ENCODE measurements at regions not wholly inside any gene's neighbourhood (a gene's known extent, or its start where the extent isn't known, plus 50 kb on each side); places are given as distances from the start of the nearest gene placed in this dataset.

DNA sequence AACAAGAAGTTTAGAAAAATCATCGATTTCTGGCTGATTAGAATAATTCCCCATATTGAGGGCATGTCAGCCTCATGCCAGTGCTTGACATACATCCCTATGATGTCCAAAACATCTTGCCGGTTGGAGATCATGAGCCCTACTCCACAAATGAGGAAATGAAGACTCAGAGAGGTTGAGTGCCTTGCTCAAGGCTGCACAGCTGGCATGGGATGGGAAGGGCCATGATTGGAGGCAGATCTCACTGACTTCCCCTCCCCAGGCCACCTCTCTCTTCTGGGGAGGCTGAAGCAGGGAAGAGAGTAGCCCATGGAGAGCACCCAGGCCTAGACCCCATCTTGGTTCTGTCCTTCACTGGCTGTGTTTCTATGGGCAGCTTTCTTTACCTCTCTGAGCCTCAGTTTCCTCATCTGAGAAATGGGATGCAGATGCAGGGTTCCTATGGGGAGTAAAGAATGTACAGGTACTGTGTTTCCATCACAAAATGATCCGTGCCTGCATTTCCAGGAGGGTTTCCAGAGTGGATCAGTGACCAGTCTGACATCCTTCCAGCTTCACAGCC, 145.7 kb downstream of the SYF2 start:
- ATAC-seq (ENCODE audit: low read depth) (no peak), DNase-seq (ENCODE audit: low spot score) (no peak)
- Histone ChIP-seq H3K27me3 (ENCODE audit: insufficient read depth, poor library complexity, severe bottlenecking) (no peaks in the 10 kb centered on the region), H3K36me3 (ENCODE audit: low read depth) (no peaks in the 10 kb centered on the region), H3K4me1 (ENCODE audit: insufficient read depth, poor library complexity, severe bottlenecking) (no peaks in the 10 kb centered on the region), H3K9me3 (ENCODE audit: severe bottlenecking) (no peaks in the 10 kb centered on the region), H3K4me3 (ENCODE audit: severe bottlenecking) (no peak overlapping the region), H3K27ac (ENCODE audit: poor library complexity, severe bottlenecking) (no peak overlapping the region)
- TF ChIP-seq, protein P1, sequence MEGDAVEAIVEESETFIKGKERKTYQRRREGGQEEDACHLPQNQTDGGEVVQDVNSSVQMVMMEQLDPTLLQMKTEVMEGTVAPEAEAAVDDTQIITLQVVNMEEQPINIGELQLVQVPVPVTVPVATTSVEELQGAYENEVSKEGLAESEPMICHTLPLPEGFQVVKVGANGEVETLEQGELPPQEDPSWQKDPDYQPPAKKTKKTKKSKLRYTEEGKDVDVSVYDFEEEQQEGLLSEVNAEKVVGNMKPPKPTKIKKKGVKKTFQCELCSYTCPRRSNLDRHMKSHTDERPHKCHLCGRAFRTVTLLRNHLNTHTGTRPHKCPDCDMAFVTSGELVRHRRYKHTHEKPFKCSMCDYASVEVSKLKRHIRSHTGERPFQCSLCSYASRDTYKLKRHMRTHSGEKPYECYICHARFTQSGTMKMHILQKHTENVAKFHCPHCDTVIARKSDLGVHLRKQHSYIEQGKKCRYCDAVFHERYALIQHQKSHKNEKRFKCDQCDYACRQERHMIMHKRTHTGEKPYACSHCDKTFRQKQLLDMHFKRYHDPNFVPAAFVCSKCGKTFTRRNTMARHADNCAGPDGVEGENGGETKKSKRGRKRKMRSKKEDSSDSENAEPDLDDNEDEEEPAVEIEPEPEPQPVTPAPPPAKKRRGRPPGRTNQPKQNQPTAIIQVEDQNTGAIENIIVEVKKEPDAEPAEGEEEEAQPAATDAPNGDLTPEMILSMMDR (IDR thresholded peaks at IDR 0.05; ENCODE audit: poor library complexity, severe bottlenecking), result no peak

DNA sequence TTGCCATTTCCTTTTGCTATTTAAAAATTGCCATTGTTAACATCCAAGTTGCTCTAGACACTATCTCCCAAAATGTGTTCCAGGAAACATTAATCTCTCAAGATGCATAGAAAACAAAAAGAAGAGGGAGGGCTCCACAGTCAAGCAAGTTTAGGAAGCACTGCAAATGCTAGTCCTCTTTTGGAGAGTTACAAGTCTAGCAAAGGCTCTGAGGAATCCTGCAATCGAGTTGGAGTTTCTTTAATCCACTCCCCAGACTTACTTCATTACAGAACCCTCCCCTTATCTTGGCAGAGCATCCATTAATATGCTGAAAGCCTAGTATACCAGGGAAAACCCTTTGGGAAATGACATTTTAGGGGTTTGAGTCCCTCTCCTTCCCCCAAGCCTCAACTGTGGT, 147.9 kb downstream of the SYF2 start:
- no peaks in the 10 kb centered on the region for H3K4me1 ChIP-seq (ENCODE audit: insufficient read depth, poor library complexity, severe bottlenecking)
- no peaks in the 10 kb centered on the region for H3K27me3 ChIP-seq (ENCODE audit: insufficient read depth, poor library complexity, severe bottlenecking)
- no peak overlapping the region for H3K27ac ChIP-seq (ENCODE audit: poor library complexity, severe bottlenecking)
- H3K9me3 ChIP-seq (ENCODE audit: severe bottlenecking), result no peaks in the 10 kb centered on the region
- H3K4me3 ChIP-seq (ENCODE audit: severe bottlenecking), result no peak overlapping the region
- ATAC-seq (ENCODE audit: low read depth) (no peak), DNase-seq (ENCODE audit: low spot score) (no peak)
- TF ChIP-seq, protein P1 (IDR thresholded peaks at IDR 0.05; ENCODE audit: poor library complexity, severe bottlenecking), result no peak
- H3K36me3 ChIP-seq (ENCODE audit: low read depth), result no peaks in the 10 kb centered on the region

DNA sequence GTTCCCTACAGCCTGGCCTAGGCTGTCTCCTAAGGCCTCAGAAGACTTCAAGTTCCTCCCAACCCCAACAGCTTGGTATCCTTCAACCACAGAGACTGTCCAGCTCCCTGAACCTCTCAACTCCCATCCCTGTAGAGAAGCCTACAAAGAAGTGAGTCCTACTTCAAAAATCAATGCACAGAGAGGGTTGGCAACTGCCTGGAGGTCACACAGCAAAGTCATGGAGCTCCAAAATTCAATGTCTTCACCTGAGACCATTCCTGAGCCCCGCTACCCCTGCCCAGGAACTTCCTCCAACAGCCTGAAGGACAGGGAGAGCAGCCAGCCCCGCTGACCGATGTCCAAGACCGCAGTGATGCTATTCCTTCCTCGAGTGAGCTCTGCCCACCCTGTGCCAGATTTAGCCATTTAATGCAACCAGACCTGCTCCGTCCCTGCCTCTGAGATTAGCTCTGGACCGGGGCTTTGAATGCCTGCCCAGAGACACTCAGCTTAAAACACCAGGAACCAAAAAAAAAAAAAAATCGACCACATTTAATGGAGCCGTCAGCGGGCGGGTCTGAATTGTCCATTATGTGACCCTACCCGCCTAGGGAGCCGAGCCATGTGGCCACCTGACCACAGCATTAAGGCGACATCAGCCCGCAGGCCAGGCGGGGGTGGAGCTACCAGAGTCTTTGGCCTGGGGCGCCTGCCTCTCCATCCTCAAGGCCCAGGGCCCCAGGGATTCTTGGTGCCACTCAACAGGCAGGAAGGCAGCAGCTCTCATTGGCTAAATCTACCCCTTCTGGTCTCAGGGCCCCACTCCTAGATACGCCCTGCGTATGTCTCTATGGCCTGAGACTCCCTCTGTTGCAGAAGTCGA, 148.6 kb downstream of the SYF2 start:
- H3K4me1 ChIP-seq (ENCODE audit: insufficient read depth, poor library complexity, severe bottlenecking), result no peaks in the 10 kb centered on the region
- H3K9me3 ChIP-seq (ENCODE audit: severe bottlenecking), result no peaks in the 10 kb centered on the region
- TF ChIP-seq, protein P1 (IDR thresholded peaks at IDR 0.05; ENCODE audit: poor library complexity, severe bottlenecking), result no peak
- no peaks in the 10 kb centered on the region for H3K36me3 ChIP-seq (ENCODE audit: low read depth)
- no peak overlapping the region for H3K27ac ChIP-seq (ENCODE audit: poor library complexity, severe bottlenecking)
- DNase-seq (ENCODE audit: low spot score), result no peak
- no peak for ATAC-seq (ENCODE audit: low read depth)
- no peaks in the 10 kb centered on the region for H3K27me3 ChIP-seq (ENCODE audit: insufficient read depth, poor library complexity, severe bottlenecking)
- no peak overlapping the region for H3K4me3 ChIP-seq (ENCODE audit: severe bottlenecking)

DNA sequence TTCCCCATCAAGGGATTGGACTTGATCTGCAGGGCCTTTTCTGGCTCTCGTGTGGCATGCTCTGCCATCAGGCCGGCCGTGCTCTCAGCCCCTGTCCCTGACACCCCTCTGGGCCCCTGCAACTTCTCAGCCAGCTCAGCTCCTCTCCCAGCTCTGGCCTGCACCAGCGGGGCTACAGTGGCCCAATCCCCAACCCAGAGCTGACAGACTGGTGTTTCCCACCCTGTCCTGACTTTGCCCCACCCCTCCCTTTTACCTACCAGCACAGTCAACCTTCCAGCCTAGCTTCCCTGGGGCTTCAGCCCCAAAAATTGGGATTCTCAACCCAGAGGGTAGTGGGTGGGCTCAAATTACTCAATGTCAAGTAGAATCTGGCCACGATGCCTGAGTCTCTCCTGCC, 149.3 kb downstream of the SYF2 start:
- Histone ChIP-seq H3K4me3 (ENCODE audit: severe bottlenecking) (no peak overlapping the region), H3K27ac (ENCODE audit: poor library complexity, severe bottlenecking) (no peak overlapping the region), H3K27me3 (ENCODE audit: insufficient read depth, poor library complexity, severe bottlenecking) (no peaks in the 10 kb centered on the region), H3K4me1 (ENCODE audit: insufficient read depth, poor library complexity, severe bottlenecking) (no peaks in the 10 kb centered on the region), H3K36me3 (ENCODE audit: low read depth) (no peaks in the 10 kb centered on the region), H3K9me3 (ENCODE audit: severe bottlenecking) (no peaks in the 10 kb centered on the region)
- DNase-seq (ENCODE audit: low spot score) (no peak), ATAC-seq (ENCODE audit: low read depth) (no peak)
- TF ChIP-seq, protein P1 (IDR thresholded peaks at IDR 0.05; ENCODE audit: poor library complexity, severe bottlenecking), result no peak

Measured in RWPE2 (cell line).